ENCODE measurements at regions not wholly inside any gene's neighbourhood (a gene's known extent, or its start where the extent isn't known, plus 50 kb on each side); places are given as distances from the start of the nearest gene placed in this dataset.

- no peaks in the 10 kb centered on the region for H3K27me3 ChIP-seq (ENCODE audit: insufficient read depth, low read length)
- no peak overlapping the region for H3K27ac ChIP-seq (ENCODE audit: low read depth, low read length)
- DNase-seq, result no peak
- H3K36me3 ChIP-seq (ENCODE audit: control insufficient read depth in 1 of 2, insufficient read depth in 2 of 2, low read length in 2 of 2), result no peaks in the 10 kb centered on the region
- no peak overlapping the region for H4K12ac ChIP-seq (ENCODE audit: low read depth, low read length)
- H2AFZ ChIP-seq (ENCODE audit: insufficient read depth, low read length, poor library complexity), result no peak overlapping the region
- no peak overlapping the region for H2BK120ac ChIP-seq (ENCODE audit: insufficient read depth, low read length, poor library complexity)
- H3K79me1 ChIP-seq (ENCODE audit: low read length), result no peaks in the 10 kb centered on the region
- no peak overlapping the region for H2BK12ac ChIP-seq (ENCODE audit: low read length)
- WGBS (ENCODE audit: extremely low coverage, insufficient coverage, insufficient read length), result no CpG with 5 or more reads among the region's 1 CpG
- H3K79me2 ChIP-seq (ENCODE audit: control insufficient read depth, insufficient read depth, low read length, poor library complexity), result no peaks in the 10 kb centered on the region
- H3K9ac ChIP-seq (ENCODE audit: low read length), result no peak overlapping the region
- H2BK5ac ChIP-seq (ENCODE audit: low read depth, low read length, poor library complexity), result no peak overlapping the region
- no peak overlapping the region for H3K4ac ChIP-seq (ENCODE audit: low read depth, low read length)
- no peaks in the 10 kb centered on the region for H3K9me3 ChIP-seq (ENCODE audit: insufficient read depth, low read depth, low read length)
- no peak overlapping the region for H3K23ac ChIP-seq (ENCODE audit: low read length)
- no peak overlapping the region for H2AK5ac ChIP-seq (ENCODE audit: low read length)
- H4K91ac ChIP-seq (ENCODE audit: low read depth, low read length), result no peak overlapping the region
- no peak overlapping the region for H3K18ac ChIP-seq (ENCODE audit: low read length)
- H3K14ac ChIP-seq (ENCODE audit: low read length), result no peak overlapping the region
- H4K8ac ChIP-seq (ENCODE audit: low read depth, low read length), result no peak overlapping the region
- no peaks in the 10 kb centered on the region for H3K4me1 ChIP-seq (ENCODE audit: control insufficient read depth in 1 of 2, insufficient read depth in 2 of 2, low read length in 2 of 2)
- H3K4me3 ChIP-seq (ENCODE audit: low read depth, low read length), result no peak overlapping the region
- no peak overlapping the region for H3K4me2 ChIP-seq (ENCODE audit: low read length)
Observed at GRCh38 chr6:126546541-126547120, 206.7 kb downstream of the CENPW start.

GRCh38 chr6:126548300-126548699 lies 208.4 kb downstream of the CENPW start:
- WGBS (ENCODE audit: extremely low coverage, insufficient coverage, insufficient read length), result no CpG with 5 or more reads among the region's 2 CpGs
- Histone ChIP-seq H3K36me3 (ENCODE audit: control insufficient read depth in 1 of 2, insufficient read depth in 2 of 2, low read length in 2 of 2) (no peaks in the 10 kb centered on the region), H3K4me2 (ENCODE audit: low read length) (no peak overlapping the region), H2BK5ac (ENCODE audit: low read depth, low read length, poor library complexity) (no peak overlapping the region), H3K79me2 (ENCODE audit: control insufficient read depth, insufficient read depth, low read length, poor library complexity) (no peaks in the 10 kb centered on the region), H3K79me1 (ENCODE audit: low read length) (no peaks in the 10 kb centered on the region), H2BK12ac (ENCODE audit: low read length) (no peak overlapping the region), H3K14ac (ENCODE audit: low read length) (no peak overlapping the region), H3K18ac (ENCODE audit: low read length) (no peak overlapping the region), H3K23ac (ENCODE audit: low read length) (no peak overlapping the region), H3K4me1 (ENCODE audit: control insufficient read depth in 1 of 2, insufficient read depth in 2 of 2, low read length in 2 of 2) (no peaks in the 10 kb centered on the region), H2AFZ (ENCODE audit: insufficient read depth, low read length, poor library complexity) (no peak overlapping the region), H3K9ac (ENCODE audit: low read length) (no peak overlapping the region), H4K12ac (ENCODE audit: low read depth, low read length) (no peak overlapping the region), H3K4me3 (ENCODE audit: low read depth, low read length) (no peak overlapping the region), H2BK120ac (ENCODE audit: insufficient read depth, low read length, poor library complexity) (no peak overlapping the region), H3K27me3 (ENCODE audit: insufficient read depth, low read length) (no peaks in the 10 kb centered on the region), H3K4ac (ENCODE audit: low read depth, low read length) (no peak overlapping the region), H3K27ac (ENCODE audit: low read depth, low read length) (no peak overlapping the region), H4K91ac (ENCODE audit: low read depth, low read length) (no peak overlapping the region), H2AK5ac (ENCODE audit: low read length) (no peak overlapping the region), H3K9me3 (ENCODE audit: insufficient read depth, low read depth, low read length) (no peaks in the 10 kb centered on the region), H4K8ac (ENCODE audit: low read depth, low read length) (no peak overlapping the region)
- DNase-seq, result no peak

GRCh38 chr6:126550323-126550722 lies 210.4 kb downstream of the CENPW start:
- Histone ChIP-seq H4K8ac (ENCODE audit: low read depth, low read length) (no peak overlapping the region), H3K79me1 (ENCODE audit: low read length) (no peaks in the 10 kb centered on the region), H3K9ac (ENCODE audit: low read length) (no peak overlapping the region), H3K18ac (ENCODE audit: low read length) (no peak overlapping the region), H3K4me1 (ENCODE audit: control insufficient read depth in 1 of 2, insufficient read depth in 2 of 2, low read length in 2 of 2) (no peaks in the 10 kb centered on the region), H2BK120ac (ENCODE audit: insufficient read depth, low read length, poor library complexity) (no peak overlapping the region), H3K4ac (ENCODE audit: low read depth, low read length) (no peak overlapping the region), H3K23ac (ENCODE audit: low read length) (no peak overlapping the region), H2BK12ac (ENCODE audit: low read length) (no peak overlapping the region), H3K4me2 (ENCODE audit: low read length) (no peak overlapping the region), H3K36me3 (ENCODE audit: control insufficient read depth in 1 of 2, insufficient read depth in 2 of 2, low read length in 2 of 2) (no peaks in the 10 kb centered on the region), H2AFZ (ENCODE audit: insufficient read depth, low read length, poor library complexity) (no peak overlapping the region), H4K12ac (ENCODE audit: low read depth, low read length) (no peak overlapping the region), H3K14ac (ENCODE audit: low read length) (no peak overlapping the region), H2AK5ac (ENCODE audit: low read length) (no peak overlapping the region), H3K27me3 (ENCODE audit: insufficient read depth, low read length) (no peaks in the 10 kb centered on the region), H2BK5ac (ENCODE audit: low read depth, low read length, poor library complexity) (no peak overlapping the region), H4K91ac (ENCODE audit: low read depth, low read length) (no peak overlapping the region), H3K79me2 (ENCODE audit: control insufficient read depth, insufficient read depth, low read length, poor library complexity) (no peaks in the 10 kb centered on the region), H3K9me3 (ENCODE audit: insufficient read depth, low read depth, low read length) (no peaks in the 10 kb centered on the region), H3K4me3 (ENCODE audit: low read depth, low read length) (no peak overlapping the region), H3K27ac (ENCODE audit: low read depth, low read length) (no peak overlapping the region)
- WGBS (ENCODE audit: extremely low coverage, insufficient coverage, insufficient read length), result no CpG with 5 or more reads among the region's 5 CpGs
- DNase-seq, result no peak

GRCh38 chr6:126551832-126552231 lies 211.9 kb downstream of the CENPW start:
- Histone ChIP-seq H3K14ac (ENCODE audit: low read length) (no peak overlapping the region), H4K91ac (ENCODE audit: low read depth, low read length) (no peak overlapping the region), H3K27me3 (ENCODE audit: insufficient read depth, low read length) (no peaks in the 10 kb centered on the region), H2BK120ac (ENCODE audit: insufficient read depth, low read length, poor library complexity) (no peak overlapping the region), H3K79me1 (ENCODE audit: low read length) (no peaks in the 10 kb centered on the region), H2BK12ac (ENCODE audit: low read length) (no peak overlapping the region), H3K9ac (ENCODE audit: low read length) (no peak overlapping the region), H3K4me3 (ENCODE audit: low read depth, low read length) (no peak overlapping the region), H3K36me3 (ENCODE audit: control insufficient read depth in 1 of 2, insufficient read depth in 2 of 2, low read length in 2 of 2) (no peaks in the 10 kb centered on the region), H3K23ac (ENCODE audit: low read length) (no peak overlapping the region), H4K8ac (ENCODE audit: low read depth, low read length) (no peak overlapping the region), H2BK5ac (ENCODE audit: low read depth, low read length, poor library complexity) (no peak overlapping the region), H3K9me3 (ENCODE audit: insufficient read depth, low read depth, low read length) (no peaks in the 10 kb centered on the region), H3K79me2 (ENCODE audit: control insufficient read depth, insufficient read depth, low read length, poor library complexity) (no peaks in the 10 kb centered on the region), H3K18ac (ENCODE audit: low read length) (no peak overlapping the region), H3K4me1 (ENCODE audit: control insufficient read depth in 1 of 2, insufficient read depth in 2 of 2, low read length in 2 of 2) (no peaks in the 10 kb centered on the region), H2AFZ (ENCODE audit: insufficient read depth, low read length, poor library complexity) (no peak overlapping the region), H3K4ac (ENCODE audit: low read depth, low read length) (no peak overlapping the region), H3K4me2 (ENCODE audit: low read length) (no peak overlapping the region), H2AK5ac (ENCODE audit: low read length) (no peak overlapping the region), H4K12ac (ENCODE audit: low read depth, low read length) (no peak overlapping the region), H3K27ac (ENCODE audit: low read depth, low read length) (no peak overlapping the region)
- no peak for DNase-seq
- WGBS (ENCODE audit: extremely low coverage, insufficient coverage, insufficient read length), result no CpG with 5 or more reads among the region's 1 CpG

Data from trophoblast cell (in vitro differentiated cells and primary cell).